HepG2 (cell line): ENCODE measurements at regions not wholly inside any gene's neighbourhood (a gene's known extent, or its start where the extent isn't known, plus 50 kb on each side); places are given as distances from the start of the nearest gene placed in this dataset.

Source experiments
- ATAC-seq: fragments of 200-7000 bp; cut with Tn5 transposase; 3 replicates; pipeline ENCODE4 v1.9.1; 2020; ENCODE audit warnings: mild to moderate bottlenecking, moderate library complexity
- BruUV-seq: library from RNA; stranded (reverse); fragments of 400-500 nt; replicated peaks from 2 replicates; lab custom pipeline; 2021; lab: Mats Ljungman, UMichigan
- CTCF ChIA-PET: fragments of 300-600 bp; formaldehyde crosslinking; extraction: SDS; loops from one replicate; lab custom pipeline; 2021; ENCODE audit warnings: low total read pairs, inconsistent platforms, low intra/inter-chr PET ratio; lab: Yijun Ruan, JAX
- POLR2A ChIA-PET: fragments of 350-600 bp; sonication (Branson Sonifier 250); formaldehyde crosslinking; loops from one replicate; lab custom pipeline; 2020; ENCODE audit warnings: antibody characterized with exemption, inconsistent platforms; lab: Yijun Ruan, JAX
- DNase-seq: peaks from one replicate; pipeline ENCODE4 v3.0.0-alpha.2; 2015; ENCODE audit warnings: low spot score
- FAIRE-seq: peaks from 3 replicates; lab custom pipeline; 2011; peaks lifted over from hg19 to GRCh38; lab: Jason Lieb, UNC
- H2AFZ ChIP-seq: one replicate; pipeline ENCODE4 v1.6.1; 2011; ENCODE audit warnings: low read length, inconsistent platforms
- H3K27ac ChIP-seq: fragments of 300-600 bp; 3 replicates; pipeline ENCODE4 v1.8.0; 2011; ENCODE audit warnings: mixed run types, mild to moderate bottlenecking, mixed read lengths, low read length, inconsistent platforms; ENCODE audit not compliant: insufficient read depth; ENCODE audit errors: extremely low read length
- H3K27me3 ChIP-seq, 2 experiments: fragments of 200-600 bp in 1 of 2; 2 replicates in 1 of 2; 3 replicates in 1 of 2; pipeline versions ENCODE4 v1.6.0 to v1.8.0; 2011; ENCODE audit warnings: low read length in 2 of 2, mild to moderate bottlenecking in 2 of 2, moderate library complexity in 2 of 2, inconsistent platforms in 1 of 2; ENCODE audit not compliant: insufficient read depth in 2 of 2, control insufficient read depth in 1 of 2
- H3K36me3 ChIP-seq, 2 experiments: fragments of 200-600 bp in 1 of 2; replicated peaks in 1 of 2; 2 replicates in 1 of 2; 3 replicates in 1 of 2; pipeline versions ENCODE4 v1.5.1 to v1.8.0; 2011; ENCODE audit warnings: low read length in 2 of 2, inconsistent platforms in 1 of 2; ENCODE audit not compliant: insufficient read depth in 2 of 2, control insufficient read depth in 1 of 2
- H3K4me1 ChIP-seq: 2 replicates; pipeline ENCODE4 v1.5.1; 2012; ENCODE audit warnings: low read length, inconsistent platforms; ENCODE audit not compliant: insufficient read depth
- H3K4me2 ChIP-seq: 2 replicates; pipeline ENCODE4 v1.6.0; 2011; ENCODE audit warnings: low read depth, low read length, inconsistent platforms
- H3K4me3 ChIP-seq, 3 experiments: fragments of 200-600 bp in 1 of 3; sonication (generic), shearing (Covaris generic) in 1 of 3; replicated peaks in 1 of 3; 2 replicates each; pipeline ENCODE4 v1.5.1; 2011 to 2016; ENCODE audit warnings: low read length in 3 of 3, inconsistent platforms in 2 of 3, low read depth in 2 of 3, mild to moderate bottlenecking in 2 of 3, control low read depth in 1 of 3, mixed read lengths in 1 of 3; ENCODE audit not compliant: insufficient read depth in 1 of 3
- H3K79me2 ChIP-seq: one replicate; pipeline ENCODE4 v1.6.1; 2011; ENCODE audit warnings: low read length, inconsistent platforms; ENCODE audit not compliant: insufficient read depth
- H3K9ac ChIP-seq: 2 replicates; pipeline ENCODE4 v1.6.0; 2011; ENCODE audit warnings: mild to moderate bottlenecking, low read depth, low read length, inconsistent platforms; ENCODE audit not compliant: insufficient read depth
- H3K9me3 ChIP-seq: 2 replicates; pipeline ENCODE4 v1.5.1; 2012; ENCODE audit warnings: mild to moderate bottlenecking, low read length
- H4K20me1 ChIP-seq: 2 replicates; pipeline ENCODE4 v1.6.0; 2011; ENCODE audit warnings: inconsistent platforms, mild to moderate bottlenecking, low read length, moderate library complexity; ENCODE audit not compliant: insufficient read depth
- ASH2L ChIP-seq: fragments of 300-600, 200-600 bp; sonication (generic); IDR thresholded peaks from 2 replicates; pipeline ENCODE4 v1.7.0; 2017; ENCODE audit warnings: low read depth, mild to moderate bottlenecking, moderate library complexity, mixed read lengths, low read length; ENCODE audit not compliant: insufficient read length
- BRF2 ChIP-seq: sonication (generic); formaldehyde crosslinking; IDR thresholded peaks from 2 replicates; pipeline ENCODE4 v1.8.1; 2022; ENCODE audit warnings: mild to moderate bottlenecking, missing genetic modification reagents
- DMAP1 ChIP-seq: IDR thresholded peaks from 2 replicates; pipeline ENCODE4 v1.6.1; 2016
- ISL2 ChIP-seq: sonication (generic); formaldehyde crosslinking; IDR thresholded peaks from 2 replicates; pipeline ENCODE4 v1.5.0; 2020; ENCODE audit warnings: missing genetic modification reagents
- KAT2B ChIP-seq: fragments of 150-350 bp; IDR thresholded peaks from 2 replicates; pipeline ENCODE4 v1.6.1; 2014; ENCODE audit warnings: low read depth, low read length, borderline replicate concordance
- MIER3 ChIP-seq: IDR thresholded peaks from 2 replicates; pipeline ENCODE4 v1.6.1; 2016; ENCODE audit warnings: missing compliant biosample characterization, borderline replicate concordance
- MTA1 ChIP-seq: sonication (generic); formaldehyde crosslinking; IDR thresholded peaks from 2 replicates; pipeline ENCODE4 v1.4.0; 2020; ENCODE audit warnings: missing genetic modification reagents, mild to moderate bottlenecking, borderline replicate concordance
- NFATC3 ChIP-seq: sonication (generic); formaldehyde crosslinking; IDR thresholded peaks from 2 replicates; pipeline ENCODE4 v1.5.1; 2020; ENCODE audit warnings: mild to moderate bottlenecking, missing genetic modification reagents
- RARA ChIP-seq: IDR thresholded peaks from 2 replicates; pipeline ENCODE4 v1.6.1; 2016; ENCODE audit warnings: missing genetic modification reagents, missing compliant biosample characterization
- RFXAP ChIP-seq: sonication (generic); formaldehyde crosslinking; IDR thresholded peaks from 2 replicates; pipeline ENCODE4 v1.4.0; 2020; ENCODE audit warnings: missing genetic modification reagents, borderline replicate concordance
- TCF7 ChIP-seq: sonication (generic); IDR thresholded peaks from 2 replicates; pipeline ENCODE4 v1.6.1; 2016; ENCODE audit warnings: antibody characterized with exemption, low read depth
- WIZ ChIP-seq: sonication (generic); formaldehyde crosslinking; IDR thresholded peaks from 2 replicates; pipeline ENCODE4 v1.5.1; 2020; ENCODE audit warnings: mild to moderate bottlenecking, missing genetic modification reagents
- ZNF230 ChIP-seq: sonication (generic); formaldehyde crosslinking; IDR thresholded peaks from 2 replicates; pipeline ENCODE4 v1.4.0; 2020; ENCODE audit warnings: mild to moderate bottlenecking, missing genetic modification reagents
- ZNF335 ChIP-seq: sonication (generic); formaldehyde crosslinking; IDR thresholded peaks from 2 replicates; pipeline ENCODE4 v1.4.0; 2020; ENCODE audit warnings: missing genetic modification reagents
- ZNF766 ChIP-seq: sonication (generic); formaldehyde crosslinking; IDR thresholded peaks from 2 replicates; pipeline ENCODE4 v1.5.0; 2020; ENCODE audit warnings: missing genetic modification reagents, borderline replicate concordance
- ZNF790 ChIP-seq: sonication (generic); formaldehyde crosslinking; IDR thresholded peaks from 2 replicates; pipeline ENCODE4 v1.8.0; 2022; ENCODE audit warnings: missing genetic modification reagents, mild to moderate bottlenecking, borderline replicate concordance
- WGBS: methylation state at CpG from one replicate; pipeline ENCODE4 v1.1.6; 2017; ENCODE audit warnings: low lambda C conversion rate; 5-methylcytosine and 5-hydroxymethylcytosine counted together
- in situ Hi-C: cut with HindIII; loops from 2 replicates; pipeline ENCODE4 v1.10.0; 2017; ENCODE audit warnings: low pct_unique_long_range_greater_than_20kb; ENCODE audit not compliant: extremely low pct_ligation_motif_present
- intact Hi-C: fragments of 100-400 bp; cut with micrococcal nuclease; formaldehyde crosslinking; loops from one replicate; pipeline ENCODE4 v1.10.0; 2022; ENCODE audit not compliant: unreplicated experiment
- TF ChIP-seq, protein P1 (sequence below): sonication (generic); formaldehyde crosslinking; conservative IDR thresholded peaks from 2 replicates; pipeline ENCODE4 v1.4.0; 2020; ENCODE audit warnings: missing genetic modification reagents

GRCh38 chr6:137699031-137699683 is 167.9 kb upstream of the TNFAIP3 start:
- H3K27me3 ChIP-seq: no peaks in the 10 kb centered on the region
- DNase-seq (no peak), ATAC-seq (no peak), FAIRE-seq (peak; percentile 49)
- TF ChIP-seq TCF7 (no peak), ZNF766 (CRISPR knock-in tag) (no peak), RARA (CRISPR knock-in tag) (no peak), ISL2 (CRISPR knock-in tag) (no peak)
- ChIA-PET POLR2A (no interaction called here), CTCF (no interaction called here)
- no peaks in the 10 kb centered on the region for H3K9me3 ChIP-seq
- peaks cover 90% of the 10 kb centered on the region for H3K4me1 ChIP-seq
- H4K20me1 ChIP-seq: no peaks in the 10 kb centered on the region
- H3K79me2 ChIP-seq: no peaks in the 10 kb centered on the region
- H3K27ac ChIP-seq: no peak overlapping the region
- intact Hi-C loops: no loop called here
- no peak overlapping the region for H3K4me2 ChIP-seq
- no peak overlapping the region for H3K9ac ChIP-seq
- in situ Hi-C loops: no loop called here
- 66% methylated on average over 5 of the region's 5 CpGs for WGBS
- no peak overlapping the region for H3K4me3 ChIP-seq
- BruUV-seq: no TSS peak
- peak overlapping the region; percentile 24 for H2AFZ ChIP-seq
- H3K36me3 ChIP-seq: no peaks in the 10 kb centered on the region

DNA sequence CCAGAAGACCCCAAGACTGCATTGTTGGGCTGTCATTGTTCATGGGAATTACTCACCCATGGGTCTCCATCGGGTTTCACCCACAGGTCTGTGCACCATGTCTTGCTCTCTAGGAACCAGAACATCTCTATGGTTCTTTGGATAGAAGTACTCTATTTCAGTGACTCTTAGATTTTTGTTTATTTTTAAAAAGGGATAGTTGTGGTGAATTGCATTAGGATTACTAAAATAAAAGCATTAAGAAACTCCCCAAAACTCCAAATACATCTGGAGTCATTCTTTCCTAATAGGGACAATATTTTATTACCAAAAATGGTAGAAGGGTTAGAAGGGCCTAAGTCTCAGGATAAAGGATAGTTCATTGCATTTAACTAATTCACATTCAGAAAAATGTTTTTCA is 166.9 kb upstream of the TNFAIP3 start:
- in situ Hi-C loops: loop anchor here (10.0 kb wide), 1 partner anchor 405 kb away; the partner anchor contains the start of gene PERP
- H3K36me3 ChIP-seq: no peaks in the 10 kb centered on the region
- ChIA-PET CTCF (no interaction called here), POLR2A (no interaction called here)
- no peaks in the 10 kb centered on the region for H3K27me3 ChIP-seq
- no peak overlapping the region for H3K4me3 ChIP-seq
- H3K9me3 ChIP-seq: no peaks in the 10 kb centered on the region
- ATAC-seq (no peak), DNase-seq (no peak), FAIRE-seq (no peak)
- H3K4me1 ChIP-seq: peaks cover 89% of the 10 kb centered on the region
- H3K79me2 ChIP-seq: no peaks in the 10 kb centered on the region
- intact Hi-C loops: loop anchor here (10.0 kb wide), 1 partner anchor 345 kb away; no protein-coding TSS in a partner anchor
- H4K20me1 ChIP-seq: no peaks in the 10 kb centered on the region
- H3K4me2 ChIP-seq: no peak overlapping the region
- no peak overlapping the region for H3K9ac ChIP-seq
- no TSS peak for BruUV-seq
- WGBS: 84% methylated on average over 1 of the region's 1 CpG
- no peak overlapping the region for H2AFZ ChIP-seq
- H3K27ac ChIP-seq: no peak overlapping the region
- TF ChIP-seq WIZ (CRISPR knock-in tag): no peak
- no peak for TF ChIP-seq RFXAP
- TF ChIP-seq MTA1 (CRISPR knock-in tag): no peak
- no peak for TF ChIP-seq KAT2B
- no peak for TF ChIP-seq MIER3 (CRISPR knock-in tag)
- TF ChIP-seq BRF2 (CRISPR knock-in tag): no peak
- TF ChIP-seq NFATC3 (CRISPR knock-in tag): no peak
- no peak for TF ChIP-seq ZNF335 (CRISPR knock-in tag)
- TF ChIP-seq, protein P1, sequence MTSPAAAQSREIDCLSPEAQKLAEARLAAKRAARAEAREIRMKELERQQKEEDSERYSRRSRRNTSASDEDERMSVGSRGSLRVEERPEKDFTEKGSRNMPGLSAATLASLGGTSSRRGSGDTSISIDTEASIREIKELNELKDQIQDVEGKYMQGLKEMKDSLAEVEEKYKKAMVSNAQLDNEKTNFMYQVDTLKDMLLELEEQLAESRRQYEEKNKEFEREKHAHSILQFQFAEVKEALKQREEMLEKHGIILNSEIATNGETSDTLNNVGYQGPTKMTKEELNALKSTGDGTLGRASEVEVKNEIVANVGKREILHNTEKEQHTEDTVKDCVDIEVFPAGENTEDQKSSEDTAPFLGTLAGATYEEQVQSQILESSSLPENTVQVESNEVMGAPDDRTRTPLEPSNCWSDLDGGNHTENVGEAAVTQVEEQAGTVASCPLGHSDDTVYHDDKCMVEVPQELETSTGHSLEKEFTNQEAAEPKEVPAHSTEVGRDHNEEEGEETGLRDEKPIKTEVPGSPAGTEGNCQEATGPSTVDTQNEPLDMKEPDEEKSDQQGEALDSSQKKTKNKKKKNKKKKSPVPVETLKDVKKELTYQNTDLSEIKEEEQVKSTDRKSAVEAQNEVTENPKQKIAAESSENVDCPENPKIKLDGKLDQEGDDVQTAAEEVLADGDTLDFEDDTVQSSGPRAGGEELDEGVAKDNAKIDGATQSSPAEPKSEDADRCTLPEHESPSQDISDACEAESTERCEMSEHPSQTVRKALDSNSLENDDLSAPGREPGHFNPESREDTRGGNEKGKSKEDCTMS (CRISPR knock-in tag): no peak
- no peak for TF ChIP-seq DMAP1
- TF ChIP-seq ZNF230: no peak
- no peak for TF ChIP-seq ASH2L
- no peak for TF ChIP-seq ZNF790 (CRISPR knock-in tag)
